ENCODE measurements at regions not wholly inside any gene's neighbourhood (a gene's known extent, or its start where the extent isn't known, plus 50 kb on each side); places are given as distances from the start of the nearest gene placed in this dataset.
A peak's percentile ranks its signal among the peaks of the same experiment; 100 is the strongest.

DNA sequence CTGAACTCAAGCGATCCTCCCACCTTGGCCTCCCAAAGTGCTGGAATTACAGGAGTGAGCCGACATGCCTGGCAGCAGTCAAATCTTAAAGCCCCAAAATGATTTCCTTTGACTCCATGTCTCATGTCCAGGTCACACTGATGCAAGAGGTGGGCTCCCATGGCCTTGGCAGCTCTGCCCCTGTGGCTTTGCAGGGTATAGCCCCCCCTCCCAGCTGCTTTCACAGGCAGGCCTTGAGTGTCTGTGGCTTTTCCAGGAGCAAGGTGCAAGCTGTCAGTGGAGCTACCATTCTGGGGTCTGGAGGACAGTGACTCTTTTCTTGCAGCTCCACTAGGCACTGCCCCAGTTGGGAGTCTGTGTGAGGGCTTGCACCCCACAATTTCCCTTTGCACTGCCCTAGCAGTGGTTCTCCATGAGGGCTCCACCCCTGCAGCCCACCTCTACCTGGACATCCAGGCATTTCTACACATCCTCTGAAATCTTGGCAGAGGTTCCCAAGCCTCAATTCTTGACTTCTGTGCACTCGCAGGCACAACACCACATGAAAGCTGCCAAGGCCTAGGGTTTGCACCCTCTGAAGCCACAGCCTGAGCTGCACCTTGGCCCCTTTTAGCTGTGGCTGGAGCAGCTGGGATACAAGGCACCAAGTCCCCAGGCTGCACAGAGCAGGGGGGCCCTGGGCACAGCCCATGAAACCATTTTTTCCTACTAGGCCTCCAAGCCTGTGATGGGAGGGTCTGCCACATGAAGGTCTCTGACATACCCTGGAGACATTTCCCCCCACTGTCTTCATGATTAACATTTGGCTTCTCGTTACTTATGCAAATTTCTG, 79.3 kb upstream of the ARL4D start:
- FAIRE-seq = no peak

DNA sequence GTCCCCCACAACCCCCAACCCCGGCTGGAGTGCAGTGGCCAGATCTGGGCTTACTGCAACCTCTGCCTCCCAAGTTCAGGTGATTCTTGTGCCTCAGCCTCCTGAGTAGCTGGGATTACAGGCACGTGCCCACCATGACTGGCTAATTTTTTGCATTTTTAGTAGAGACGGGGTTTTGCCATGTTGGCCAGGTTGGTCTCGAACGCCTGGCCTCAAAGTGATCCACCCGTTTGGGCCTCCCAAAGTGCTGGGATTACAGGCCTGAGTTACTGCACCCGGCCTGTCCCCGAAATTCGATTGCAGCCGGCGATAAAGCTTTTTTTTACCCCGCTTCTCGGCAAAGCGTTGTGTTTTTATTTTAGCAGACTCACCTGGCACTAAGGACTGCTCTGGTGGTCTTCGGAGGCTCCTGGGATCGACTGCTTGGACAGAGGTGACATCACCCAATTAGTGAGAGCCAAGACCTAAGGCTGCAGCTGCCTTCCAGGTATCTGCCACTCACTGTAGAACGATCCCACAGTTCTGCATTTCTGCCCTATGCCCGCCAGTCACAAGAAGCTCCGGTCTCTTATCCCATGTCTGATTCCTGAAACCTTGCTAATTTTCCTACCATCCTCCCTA, 82.2 kb upstream of the ARL4D start:
- peak overlapping the region in 1 of 3 donors; percentile 57 for H3K27ac ChIP-seq (ENCODE audit: low read depth in 1 of 3, low read length in 2 of 3)
- 56 to 67% (median 64%) methylated on average over 19 of the region's 19 CpGs for WGBS, 3 donors
- FAIRE-seq (no peak), DNase-seq (peak; percentile 11 to 39)
- H3K36me3 ChIP-seq (ENCODE audit: control insufficient read depth in 3 of 3, insufficient read depth in 2 of 3, low read depth in 1 of 3, low read length in 3 of 3) = peaks cover 0 to 2% (median 0%) of the 10 kb centered on the region in 3 donors
- H3K27me3 ChIP-seq (ENCODE audit: control insufficient read depth in 3 of 3, insufficient read depth in 3 of 3, low read length in 3 of 3) = no peaks in the 10 kb centered on the region
- peaks cover 0 to 2% (median 0%) of the 10 kb centered on the region in 3 donors for H3K4me1 ChIP-seq (ENCODE audit: control insufficient read depth in 3 of 3, insufficient read depth in 2 of 3, low read depth in 1 of 3, low read length in 2 of 3)
- peaks cover 0 to 13% of the 10 kb centered on the region in 2 donors for H3K9me3 ChIP-seq (ENCODE audit: control insufficient read depth in 2 of 2, insufficient read depth in 1 of 2, low read depth in 1 of 2, low read length in 1 of 2)
- H3K4me3 ChIP-seq (ENCODE audit: low read depth in 1 of 3, low read length in 3 of 3) = no peak overlapping the region

More for the DNA sequence above, 79.3 kb upstream of the ARL4D start:
- Histone ChIP-seq H3K27ac (ENCODE audit: low read depth in 1 of 3, low read length in 2 of 3) (no peak overlapping the region), H3K9me3 (ENCODE audit: control insufficient read depth in 2 of 2, insufficient read depth in 1 of 2, low read depth in 1 of 2, low read length in 1 of 2) (peaks cover 0 to 13% of the 10 kb centered on the region in 2 donors), H3K4me3 (ENCODE audit: low read depth in 1 of 3, low read length in 3 of 3) (no peak overlapping the region), H3K27me3 (ENCODE audit: control insufficient read depth in 3 of 3, insufficient read depth in 3 of 3, low read length in 3 of 3) (no peaks in the 10 kb centered on the region), H3K4me1 (ENCODE audit: control insufficient read depth in 3 of 3, insufficient read depth in 2 of 3, low read depth in 1 of 3, low read length in 2 of 3) (peaks cover 0 to 2% (median 0%) of the 10 kb centered on the region in 3 donors), H3K36me3 (ENCODE audit: control insufficient read depth in 3 of 3, insufficient read depth in 2 of 3, low read depth in 1 of 3, low read length in 3 of 3) (peaks cover 0 to 2% (median 0%) of the 10 kb centered on the region in 3 donors)
- no peak for DNase-seq
- WGBS, 3 donors = 94 to 97% (median 96%) methylated on average over 4 of the region's 4 CpGs

DNA sequence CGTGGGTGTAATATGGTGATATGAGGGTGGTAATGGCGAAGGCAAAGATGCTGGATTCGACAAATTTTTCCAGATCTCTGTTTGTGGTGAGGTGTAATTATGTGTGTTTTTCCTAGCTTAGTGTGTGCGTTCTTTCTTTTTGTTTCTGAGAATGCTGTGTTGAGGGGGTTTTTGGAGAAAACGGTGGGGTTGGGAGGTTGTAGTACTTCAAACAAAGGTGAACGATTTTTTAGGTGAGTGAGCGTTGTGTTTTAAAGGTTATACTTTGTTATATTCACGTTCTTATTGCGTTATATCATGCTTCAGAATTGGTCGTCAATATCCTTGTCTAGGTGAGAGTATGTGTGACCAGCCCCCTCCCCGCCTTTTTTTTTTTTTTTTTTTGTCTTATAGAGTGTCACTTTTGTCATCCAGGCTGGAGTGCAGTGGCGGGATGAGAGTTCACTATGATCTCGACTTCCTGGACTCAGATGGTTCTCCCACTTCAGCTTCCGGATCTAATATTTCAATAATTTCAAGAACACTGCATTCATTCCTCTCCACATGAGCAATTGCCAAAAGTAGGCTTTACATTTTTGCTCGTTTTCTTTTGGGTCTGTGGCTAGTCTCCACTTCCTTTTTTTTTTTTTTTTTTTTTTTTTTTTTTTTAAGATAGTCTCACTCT, 82.2 kb upstream of the RNU2-1 start:
- Histone ChIP-seq H3K36me3 (ENCODE audit: control insufficient read depth in 3 of 3, insufficient read depth in 2 of 3, low read depth in 1 of 3, low read length in 3 of 3) (peaks cover 0 to 2% (median 0%) of the 10 kb centered on the region in 3 donors), H3K4me1 (ENCODE audit: control insufficient read depth in 3 of 3, insufficient read depth in 2 of 3, low read depth in 1 of 3, low read length in 2 of 3) (peaks cover 0 to 2% (median 0%) of the 10 kb centered on the region in 3 donors), H3K27me3 (ENCODE audit: control insufficient read depth in 3 of 3, insufficient read depth in 3 of 3, low read length in 3 of 3) (no peaks in the 10 kb centered on the region), H3K9me3 (ENCODE audit: control insufficient read depth in 2 of 2, insufficient read depth in 1 of 2, low read depth in 1 of 2, low read length in 1 of 2) (peaks cover 0 to 13% of the 10 kb centered on the region in 2 donors), H3K27ac (ENCODE audit: low read depth in 1 of 3, low read length in 2 of 3) (no peak overlapping the region), H3K4me3 (ENCODE audit: low read depth in 1 of 3, low read length in 3 of 3) (no peak overlapping the region)
- WGBS, 3 donors = 1% methylated on average over 15 of the region's 15 CpGs
- no peak for FAIRE-seq
- DNase-seq = no peak

DNA sequence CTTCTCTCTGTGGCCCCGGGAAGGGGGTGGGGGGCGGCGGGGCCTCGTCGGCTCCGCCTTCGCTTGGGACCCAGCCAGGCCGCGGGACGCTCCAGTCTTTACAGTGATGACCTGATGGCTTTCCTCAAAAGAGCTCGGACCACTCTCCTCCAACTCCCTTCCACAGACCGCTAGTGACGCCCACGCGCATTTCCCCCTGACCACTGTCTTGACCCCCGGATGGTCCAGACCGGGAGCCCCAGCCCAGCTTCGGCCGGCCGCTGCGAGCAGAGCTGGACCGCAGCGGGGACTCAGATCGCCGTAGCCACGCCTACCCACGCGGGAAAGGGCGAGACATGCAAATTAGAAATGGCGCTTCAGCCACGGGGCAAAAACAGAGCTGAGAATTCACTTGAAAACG, 81.6 kb upstream of the RNU2-1 start:
- Histone ChIP-seq H3K36me3 (ENCODE audit: control insufficient read depth in 3 of 3, insufficient read depth in 2 of 3, low read depth in 1 of 3, low read length in 3 of 3) (peaks cover 0 to 2% (median 0%) of the 10 kb centered on the region in 3 donors), H3K27me3 (ENCODE audit: control insufficient read depth in 3 of 3, insufficient read depth in 3 of 3, low read length in 3 of 3) (no peaks in the 10 kb centered on the region), H3K27ac (ENCODE audit: low read depth in 1 of 3, low read length in 2 of 3) (no peak overlapping the region), H3K9me3 (ENCODE audit: control insufficient read depth in 2 of 2, insufficient read depth in 1 of 2, low read depth in 1 of 2, low read length in 1 of 2) (peaks cover 0 to 12% of the 10 kb centered on the region in 2 donors), H3K4me3 (ENCODE audit: low read depth in 1 of 3, low read length in 3 of 3) (no peak overlapping the region), H3K4me1 (ENCODE audit: control insufficient read depth in 3 of 3, insufficient read depth in 2 of 3, low read depth in 1 of 3, low read length in 2 of 3) (peaks cover 0 to 2% (median 0%) of the 10 kb centered on the region in 3 donors)
- FAIRE-seq (no peak), DNase-seq (no peak)
- 1 to 2% (median 1%) methylated on average over 22 to 32 of the region's 32 CpGs for WGBS, 3 donors

DNA sequence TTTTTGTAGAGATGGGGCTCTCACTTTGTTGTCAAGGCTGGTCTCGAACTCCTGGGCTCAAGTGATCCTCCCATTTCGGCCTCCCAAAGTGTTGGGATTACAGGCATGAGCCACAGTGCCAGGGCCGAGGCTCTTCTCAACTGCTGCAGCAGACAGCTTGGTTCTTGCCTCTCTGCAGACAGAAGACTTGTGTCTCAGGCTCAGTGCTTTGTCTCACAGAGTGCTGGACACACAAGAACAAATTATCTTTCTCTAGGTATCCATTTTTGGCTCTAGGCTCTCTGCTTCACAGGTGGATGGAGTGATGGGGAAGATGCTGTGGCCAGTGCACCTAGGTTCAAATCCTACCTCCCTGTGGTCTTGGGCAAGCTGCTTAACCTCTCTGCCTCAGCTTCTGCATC, 80.8 kb upstream of the RNU2-1 start:
- DNase-seq (no peak), FAIRE-seq (no peak)
- peaks cover 0 to 5% of the 10 kb centered on the region in 2 donors for H3K9me3 ChIP-seq (ENCODE audit: control insufficient read depth in 2 of 2, insufficient read depth in 1 of 2, low read depth in 1 of 2, low read length in 1 of 2)
- H3K27me3 ChIP-seq (ENCODE audit: control insufficient read depth in 3 of 3, insufficient read depth in 3 of 3, low read length in 3 of 3) = no peaks in the 10 kb centered on the region
- no peak overlapping the region for H3K27ac ChIP-seq (ENCODE audit: low read depth in 1 of 3, low read length in 2 of 3)
- peaks cover 0 to 2% (median 0%) of the 10 kb centered on the region in 3 donors for H3K4me1 ChIP-seq (ENCODE audit: control insufficient read depth in 3 of 3, insufficient read depth in 2 of 3, low read depth in 1 of 3, low read length in 2 of 3)
- H3K36me3 ChIP-seq (ENCODE audit: control insufficient read depth in 3 of 3, insufficient read depth in 2 of 3, low read depth in 1 of 3, low read length in 3 of 3) = peaks cover 0 to under 1% (median 0%) of the 10 kb centered on the region in 3 donors
- WGBS, 3 donors = 68 to 86% (median 79%) methylated on average over 3 of the region's 3 CpGs
- H3K4me3 ChIP-seq (ENCODE audit: low read depth in 1 of 3, low read length in 3 of 3) = no peak overlapping the region

DNA sequence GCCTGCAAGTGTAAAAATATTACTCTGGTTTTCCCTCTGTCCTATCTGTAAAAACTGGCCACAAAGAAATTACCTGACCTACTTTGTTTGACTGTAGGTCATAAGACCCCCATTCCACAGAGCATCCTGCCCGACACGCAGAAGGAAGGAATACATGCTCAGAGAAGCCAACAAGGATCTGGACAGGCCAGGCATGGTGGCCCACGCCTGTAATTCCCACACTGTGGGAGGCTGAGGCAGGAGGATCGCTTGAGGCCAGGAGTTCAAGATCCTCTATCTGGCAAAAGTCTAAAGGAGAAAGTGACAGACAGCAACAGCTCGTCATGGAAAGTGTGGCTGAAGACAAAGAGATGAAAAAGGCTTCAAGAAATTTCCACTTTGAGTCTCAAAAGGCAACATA, 78.2 kb upstream of the RNU2-1 start:
- peaks cover 0 to 2% (median 0%) of the 10 kb centered on the region in 3 donors for H3K4me1 ChIP-seq (ENCODE audit: control insufficient read depth in 3 of 3, insufficient read depth in 2 of 3, low read depth in 1 of 3, low read length in 2 of 3)
- no peaks in the 10 kb centered on the region for H3K27me3 ChIP-seq (ENCODE audit: control insufficient read depth in 3 of 3, insufficient read depth in 3 of 3, low read length in 3 of 3)
- WGBS, 3 donors = 82 to 91% (median 88%) methylated on average over 5 of the region's 5 CpGs
- no peak for DNase-seq
- no peak overlapping the region for H3K27ac ChIP-seq (ENCODE audit: low read depth in 1 of 3, low read length in 2 of 3)
- no peak overlapping the region for H3K4me3 ChIP-seq (ENCODE audit: low read depth in 1 of 3, low read length in 3 of 3)
- H3K9me3 ChIP-seq (ENCODE audit: control insufficient read depth in 2 of 2, insufficient read depth in 1 of 2, low read depth in 1 of 2, low read length in 1 of 2) = no peaks in the 10 kb centered on the region
- FAIRE-seq = no peak
- H3K36me3 ChIP-seq (ENCODE audit: control insufficient read depth in 3 of 3, insufficient read depth in 2 of 3, low read depth in 1 of 3, low read length in 3 of 3) = no peaks in the 10 kb centered on the region

DNA sequence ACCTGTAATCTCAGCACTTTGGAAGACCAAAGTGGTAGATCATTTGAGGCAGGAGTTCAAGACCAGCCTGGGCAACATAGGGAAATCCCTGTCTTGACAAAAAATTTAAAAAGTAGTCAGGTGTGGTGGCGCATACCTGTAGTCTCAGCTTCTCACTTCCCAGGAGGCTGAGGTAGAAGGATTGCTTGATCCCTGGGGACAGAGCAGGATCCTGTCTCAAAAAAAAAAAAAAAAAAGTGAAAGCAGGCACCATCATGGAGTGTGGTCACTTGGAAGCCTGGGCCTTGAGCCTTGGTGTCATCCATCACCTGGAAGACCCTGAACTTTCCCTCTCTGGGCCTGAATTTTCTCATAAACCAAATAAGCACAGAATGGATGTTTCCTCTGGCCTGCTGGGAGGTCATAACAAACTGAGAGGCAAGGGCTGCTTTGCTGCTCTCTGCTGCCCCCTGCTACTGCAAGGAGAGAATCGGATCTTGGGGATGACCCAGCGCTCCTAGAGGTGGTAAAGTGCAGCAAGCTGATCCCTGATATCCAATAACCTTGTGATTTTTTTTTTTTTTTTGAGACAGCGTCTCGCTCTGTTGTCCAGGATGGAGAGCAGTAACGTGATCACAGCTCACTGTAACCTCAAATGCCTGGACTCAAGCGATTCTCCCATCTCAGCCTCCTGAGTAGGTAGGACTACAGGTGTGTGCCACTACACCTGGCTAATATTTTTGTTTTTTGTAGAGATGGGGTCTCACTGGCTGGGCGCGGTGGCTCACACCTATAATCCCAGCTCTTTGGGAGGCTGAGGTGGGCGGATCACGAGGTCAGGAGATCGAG, 75.9 kb upstream of the RNU2-1 start:
- no peaks in the 10 kb centered on the region for H3K4me1 ChIP-seq (ENCODE audit: control insufficient read depth in 3 of 3, insufficient read depth in 2 of 3, low read depth in 1 of 3, low read length in 2 of 3)
- H3K4me3 ChIP-seq (ENCODE audit: low read depth in 1 of 3, low read length in 3 of 3) = no peak overlapping the region
- no peaks in the 10 kb centered on the region for H3K9me3 ChIP-seq (ENCODE audit: control insufficient read depth in 2 of 2, insufficient read depth in 1 of 2, low read depth in 1 of 2, low read length in 1 of 2)
- no peaks in the 10 kb centered on the region for H3K27me3 ChIP-seq (ENCODE audit: control insufficient read depth in 3 of 3, insufficient read depth in 3 of 3, low read length in 3 of 3)
- 24 to 38% (median 25%) methylated on average over 11 to 12 of the region's 12 CpGs for WGBS, 3 donors
- H3K27ac ChIP-seq (ENCODE audit: low read depth in 1 of 3, low read length in 2 of 3) = no peak overlapping the region
- DNase-seq (peak in 1 of 2 donors; percentile 31), FAIRE-seq (no peak)
- no peaks in the 10 kb centered on the region for H3K36me3 ChIP-seq (ENCODE audit: control insufficient read depth in 3 of 3, insufficient read depth in 2 of 3, low read depth in 1 of 3, low read length in 3 of 3)

DNA sequence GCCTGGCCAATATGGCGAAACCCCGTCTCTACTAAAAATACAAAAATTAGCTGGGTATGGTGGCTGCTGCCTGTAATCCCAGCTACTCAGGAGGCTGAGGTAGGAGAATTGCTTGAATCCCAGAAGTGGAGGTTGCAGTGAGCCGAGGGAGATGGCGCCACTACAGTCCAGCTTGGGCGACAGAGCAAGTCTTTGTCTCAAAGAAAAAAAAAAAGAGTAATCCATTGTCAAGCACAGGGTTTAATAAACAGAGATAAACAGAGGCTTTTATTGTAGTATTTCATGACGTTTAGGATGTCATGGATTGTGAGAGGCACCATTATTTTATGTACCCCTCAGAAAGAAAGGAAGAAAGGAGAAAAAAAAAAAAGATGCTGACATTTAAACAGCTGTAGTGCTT, 75.2 kb upstream of the RNU2-1 start:
- Histone ChIP-seq H3K4me1 (ENCODE audit: control insufficient read depth in 3 of 3, insufficient read depth in 2 of 3, low read depth in 1 of 3, low read length in 2 of 3) (no peaks in the 10 kb centered on the region), H3K4me3 (ENCODE audit: low read depth in 1 of 3, low read length in 3 of 3) (no peak overlapping the region), H3K27ac (ENCODE audit: low read depth in 1 of 3, low read length in 2 of 3) (no peak overlapping the region), H3K9me3 (ENCODE audit: control insufficient read depth in 2 of 2, insufficient read depth in 1 of 2, low read depth in 1 of 2, low read length in 1 of 2) (no peaks in the 10 kb centered on the region), H3K36me3 (ENCODE audit: control insufficient read depth in 3 of 3, insufficient read depth in 2 of 3, low read depth in 1 of 3, low read length in 3 of 3) (no peaks in the 10 kb centered on the region), H3K27me3 (ENCODE audit: control insufficient read depth in 3 of 3, insufficient read depth in 3 of 3, low read length in 3 of 3) (no peaks in the 10 kb centered on the region)
- WGBS, 3 donors = 68 to 76% (median 71%) methylated on average over 6 of the region's 6 CpGs
- no peak for FAIRE-seq
- DNase-seq = no peak

Measured in small intestine (tissue), 7 donors.